GM23338 (cell line): ENCODE measurements at regions not wholly inside any gene's neighbourhood (a gene's known extent, or its start where the extent isn't known, plus 50 kb on each side); places are given as distances from the start of the nearest gene placed in this dataset.

Experiments
- EZH2phosphoT487 ChIP-seq: fragments of 200-600 bp; sonication (generic); IDR thresholded peaks from one replicate; pipeline ENCODE4 v1.8.1; 2018; ENCODE audit warnings: antibody characterized with exemption; ENCODE audit not compliant: unreplicated experiment
- POLR2AphosphoS5 ChIP-seq: IDR thresholded peaks from 2 replicates; pipeline ENCODE4 v1.6.1; 2016; ENCODE audit warnings: antibody characterized with exemption, low read depth
- TF ChIP-seq, protein P1 (sequence below), 2 experiments: fragments of 200-600 bp in 1 of 2; sonication (generic) in 1 of 2; conservative IDR thresholded peaks; 2 replicates each; pipeline versions ENCODE4 v1.5.1 to v1.6.1; 2016 to 2017; ENCODE audit warnings: antibody characterized with exemption in 2 of 2, low read depth in 2 of 2, mild to moderate bottlenecking in 2 of 2, moderate library complexity in 1 of 2

DNA sequence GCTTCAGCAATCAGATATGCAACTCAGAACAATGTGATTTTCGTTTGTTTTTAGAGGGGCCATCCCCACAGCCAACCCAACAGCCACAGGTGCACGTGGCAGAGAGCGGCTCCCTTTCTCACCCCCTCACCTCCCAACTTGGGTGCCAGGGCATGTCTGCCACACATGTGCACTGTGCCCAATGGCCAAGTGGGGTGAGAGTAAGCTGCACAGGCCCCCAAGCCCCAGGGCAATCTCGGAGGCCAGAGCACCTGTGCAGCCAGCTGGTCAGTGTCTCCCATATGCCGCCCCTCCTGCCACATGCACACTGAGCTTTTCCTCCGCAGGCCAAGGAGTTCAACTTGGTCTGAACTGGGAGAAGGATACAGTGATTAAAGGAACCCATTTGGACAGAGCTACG, 1130.2 kb downstream of the DSC3 start:
- TF ChIP-seq, protein P1, sequence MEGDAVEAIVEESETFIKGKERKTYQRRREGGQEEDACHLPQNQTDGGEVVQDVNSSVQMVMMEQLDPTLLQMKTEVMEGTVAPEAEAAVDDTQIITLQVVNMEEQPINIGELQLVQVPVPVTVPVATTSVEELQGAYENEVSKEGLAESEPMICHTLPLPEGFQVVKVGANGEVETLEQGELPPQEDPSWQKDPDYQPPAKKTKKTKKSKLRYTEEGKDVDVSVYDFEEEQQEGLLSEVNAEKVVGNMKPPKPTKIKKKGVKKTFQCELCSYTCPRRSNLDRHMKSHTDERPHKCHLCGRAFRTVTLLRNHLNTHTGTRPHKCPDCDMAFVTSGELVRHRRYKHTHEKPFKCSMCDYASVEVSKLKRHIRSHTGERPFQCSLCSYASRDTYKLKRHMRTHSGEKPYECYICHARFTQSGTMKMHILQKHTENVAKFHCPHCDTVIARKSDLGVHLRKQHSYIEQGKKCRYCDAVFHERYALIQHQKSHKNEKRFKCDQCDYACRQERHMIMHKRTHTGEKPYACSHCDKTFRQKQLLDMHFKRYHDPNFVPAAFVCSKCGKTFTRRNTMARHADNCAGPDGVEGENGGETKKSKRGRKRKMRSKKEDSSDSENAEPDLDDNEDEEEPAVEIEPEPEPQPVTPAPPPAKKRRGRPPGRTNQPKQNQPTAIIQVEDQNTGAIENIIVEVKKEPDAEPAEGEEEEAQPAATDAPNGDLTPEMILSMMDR (conservative IDR thresholded peaks at IDR 0.05; ENCODE audit: low read depth in 2 of 2): no peak
- TF ChIP-seq POLR2AphosphoS5 (no peak), EZH2phosphoT487 (no peak)
